GM13977 (cell line): ENCODE measurements at regions not wholly inside any gene's neighbourhood (a gene's known extent, or its start where the extent isn't known, plus 50 kb on each side); places are given as distances from the start of the nearest gene placed in this dataset.

ENCODE experiments used
- DNase-seq: peaks from one replicate; pipeline ENCODE4 v3.0.0; 2012; ENCODE audit warnings: low spot score
- in situ Hi-C: fragments of 300-500 bp; cut with MboI; formaldehyde crosslinking; loops from one replicate; pipeline ENCODE4 v1.12.0; 2022; ENCODE audit warnings: low sequenced_read_pairs, low pct_unique_long_range_greater_than_20kb, mixed read lengths, inconsistent platforms; ENCODE audit not compliant: unreplicated experiment
- TF ChIP-seq, protein P1 (sequence below): IDR thresholded peaks from 2 replicates; pipeline ENCODE4 v1.5.1; 2012; ENCODE audit warnings: mild to moderate bottlenecking, control low read depth; ENCODE audit not compliant: insufficient read depth; ENCODE audit errors: extremely low read depth, missing control alignments

DNA sequence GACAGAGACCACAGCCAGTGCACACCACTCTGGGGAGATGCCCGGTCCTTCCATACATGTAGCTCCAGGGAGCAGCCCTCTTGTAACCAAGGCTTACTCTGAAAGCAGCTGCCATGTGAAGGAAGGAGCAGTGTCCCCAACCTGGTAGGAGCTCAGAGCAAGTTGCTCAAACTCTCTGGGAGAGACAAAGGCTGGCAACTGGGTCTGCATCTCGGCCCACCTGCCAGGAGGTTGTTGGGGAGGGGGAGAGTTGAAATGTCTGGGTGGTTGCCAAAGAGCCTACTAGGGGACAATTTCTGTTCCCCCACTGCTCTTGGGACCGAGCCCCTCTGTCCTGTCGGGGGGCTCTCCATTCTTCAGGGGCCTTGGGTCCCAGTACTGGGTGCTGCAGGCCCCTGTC, 309.9 kb downstream of the TLE3 start:
- TF ChIP-seq, protein P1, sequence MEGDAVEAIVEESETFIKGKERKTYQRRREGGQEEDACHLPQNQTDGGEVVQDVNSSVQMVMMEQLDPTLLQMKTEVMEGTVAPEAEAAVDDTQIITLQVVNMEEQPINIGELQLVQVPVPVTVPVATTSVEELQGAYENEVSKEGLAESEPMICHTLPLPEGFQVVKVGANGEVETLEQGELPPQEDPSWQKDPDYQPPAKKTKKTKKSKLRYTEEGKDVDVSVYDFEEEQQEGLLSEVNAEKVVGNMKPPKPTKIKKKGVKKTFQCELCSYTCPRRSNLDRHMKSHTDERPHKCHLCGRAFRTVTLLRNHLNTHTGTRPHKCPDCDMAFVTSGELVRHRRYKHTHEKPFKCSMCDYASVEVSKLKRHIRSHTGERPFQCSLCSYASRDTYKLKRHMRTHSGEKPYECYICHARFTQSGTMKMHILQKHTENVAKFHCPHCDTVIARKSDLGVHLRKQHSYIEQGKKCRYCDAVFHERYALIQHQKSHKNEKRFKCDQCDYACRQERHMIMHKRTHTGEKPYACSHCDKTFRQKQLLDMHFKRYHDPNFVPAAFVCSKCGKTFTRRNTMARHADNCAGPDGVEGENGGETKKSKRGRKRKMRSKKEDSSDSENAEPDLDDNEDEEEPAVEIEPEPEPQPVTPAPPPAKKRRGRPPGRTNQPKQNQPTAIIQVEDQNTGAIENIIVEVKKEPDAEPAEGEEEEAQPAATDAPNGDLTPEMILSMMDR, result no peak
- in situ Hi-C loops, result no loop called here

GRCh38 chr15:69789648-69790393, 307.9 kb downstream of the TLE3 start:
- TF ChIP-seq, protein P1, result no peak
- in situ Hi-C loops, result no loop called here
- DNase-seq, result no peak

More for the DNA sequence above, 309.9 kb downstream of the TLE3 start:
- no peak for DNase-seq

DNA sequence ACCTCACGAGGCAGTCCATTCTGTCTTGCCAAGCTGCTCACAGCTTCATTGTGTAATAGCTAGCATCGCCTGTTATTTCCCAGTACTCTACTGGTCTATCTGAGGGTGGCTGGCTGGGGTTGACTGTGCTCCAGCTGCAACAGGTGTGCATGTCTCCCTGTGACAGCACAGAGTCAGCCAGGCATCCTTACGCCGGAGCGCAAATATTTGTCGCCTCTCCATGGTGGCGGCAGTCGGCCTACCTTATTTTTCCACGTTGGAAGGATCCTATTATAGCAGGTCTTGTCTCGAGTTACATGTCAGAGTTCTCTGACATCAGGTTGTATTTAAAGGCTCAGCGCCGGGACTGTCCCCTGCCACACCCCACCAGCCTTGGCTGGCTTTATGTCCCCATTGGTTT, 307.1 kb downstream of the TLE3 start:
- TF ChIP-seq, protein P1, result no peak
- in situ Hi-C loops, result no loop called here
- DNase-seq, result no peak

GRCh38 chr15:69792823-69793222, 304.9 kb downstream of the TLE3 start:
- TF ChIP-seq, protein P1, result no peak
- DNase-seq, result no peak
- in situ Hi-C loops, result no loop called here

- DNase-seq, result no peak
- in situ Hi-C loops, result no loop called here
- TF ChIP-seq, protein P1, result no peak
Observed at GRCh38 chr15:69793431-69793780, 304.3 kb downstream of the TLE3 start.

- no peak for DNase-seq
- TF ChIP-seq, protein P1, result no peak
- in situ Hi-C loops, result no loop called here
Observed at GRCh38 chr15:69793781-69794451, 303.8 kb downstream of the TLE3 start.
